B cell (primary cell): ENCODE measurements at regions not wholly inside any gene's neighbourhood (a gene's known extent, or its start where the extent isn't known, plus 50 kb on each side); places are given as distances from the start of the nearest gene placed in this dataset.

Source experiments
- ATAC-seq: fragments of 200-7000 bp; cut with Tn5 transposase; one replicate; pipeline ENCODE4 v1.10.0; 2021; ENCODE audit warnings: low read depth, mild to moderate bottlenecking, moderate number of reproducible peaks, moderate library complexity
- CTCF ChIA-PET: fragments of 350-600 bp; sonication (Branson Sonifier 250); formaldehyde crosslinking; loops from one replicate; lab custom pipeline; 2021; ENCODE audit warnings: antibody characterized with exemption, inconsistent platforms; lab: Charles Lee
- POLR2A ChIA-PET: fragments of 350-600 bp; sonication (Branson Sonifier 250); formaldehyde crosslinking; loops from one replicate; lab custom pipeline; 2021; ENCODE audit warnings: antibody characterized with exemption; lab: Charles Lee
- DNase-seq: peaks from one replicate; pipeline ENCODE4 v3.0.0; 2013
- H2AFZ ChIP-seq: 2 replicates; pipeline ENCODE4 v1.6.1; 2012; ENCODE audit warnings: mild to moderate bottlenecking, low read depth, low read length; ENCODE audit not compliant: insufficient read depth, poor library complexity, severe bottlenecking
- H3K27ac ChIP-seq, 2 donors: 1 replicate in 1 of 2; 2 replicates in 1 of 2; pipeline ENCODE4 v1.5.1; 2012 to 2013; ENCODE audit warnings: low read length in 2 of 2, mild to moderate bottlenecking in 2 of 2, moderate library complexity in 1 of 2
- H3K27me3 ChIP-seq, 4 experiments: fragments of 200-600 bp in 1 of 4; sonication (generic) in 1 of 4; replicated peaks in 1 of 4; 1 replicate in 2 of 4; 2 replicates in 2 of 4; pipeline versions ENCODE4 v1.6.1 to v1.7.0; 2013 to 2016; ENCODE audit warnings: low read length in 3 of 4, mild to moderate bottlenecking in 2 of 4, mixed read lengths in 1 of 4, moderate library complexity in 1 of 4; ENCODE audit not compliant: insufficient read depth in 4 of 4, control insufficient read depth in 3 of 4; ENCODE audit errors: control extremely low read depth in 1 of 4
- H3K36me3 ChIP-seq, 2 experiments: replicated peaks in 1 of 2; 1 replicate in 1 of 2; 2 replicates in 1 of 2; pipeline versions ENCODE4 v1.6.1 to v1.7.1; 2013; ENCODE audit warnings: low read length in 1 of 2; ENCODE audit not compliant: insufficient read depth in 2 of 2, control insufficient read depth in 1 of 2; ENCODE audit errors: control extremely low read depth in 1 of 2, extremely low read depth in 1 of 2
- H3K4me1 ChIP-seq, 2 donors: fragments of 200-600 bp in 1 of 2; sonication (generic) in 1 of 2; 1 replicate in 1 of 2; 2 replicates in 1 of 2; pipeline versions ENCODE4 v1.5.1 to v1.6.1; 2013 to 2017; ENCODE audit warnings: low read length in 2 of 2; ENCODE audit not compliant: control insufficient read depth in 2 of 2, insufficient read depth in 2 of 2
- H3K4me2 ChIP-seq: replicated peaks from 2 replicates; pipeline ENCODE3; 2012; ENCODE audit warnings: mild to moderate bottlenecking, low read depth, low read length; ENCODE audit not compliant: poor library complexity, severe bottlenecking
- H3K4me3 ChIP-seq, 5 experiments: fragments of 200-600 bp in 1 of 5; sonication (generic) in 1 of 5; 1 replicate in 3 of 5; 2 replicates in 2 of 5; pipeline versions ENCODE4 v1.5.1 to v1.7.0; 2011 to 2016; ENCODE audit warnings: low read length in 4 of 5, mild to moderate bottlenecking in 4 of 5, low read depth in 2 of 5, control low read depth in 1 of 5, moderate library complexity in 1 of 5; ENCODE audit not compliant: insufficient read depth in 1 of 5; ENCODE audit errors: control extremely low read depth in 1 of 5, extremely low read depth in 1 of 5
- H3K79me2 ChIP-seq: fragments of 200-600 bp; sonication (generic); one replicate; pipeline ENCODE4 v1.6.0; 2016; ENCODE audit warnings: low read length; ENCODE audit not compliant: control insufficient read depth, insufficient read depth
- H3K9ac ChIP-seq: fragments of 200-600 bp; sonication (generic); 2 replicates; pipeline ENCODE4 v1.6.1; 2017; ENCODE audit warnings: mild to moderate bottlenecking, low read length, moderate library complexity
- H3K9me3 ChIP-seq, 3 donors: one replicate each; pipeline versions ENCODE4 v1.6.1 to v1.7.1; 2013; ENCODE audit warnings: low read length in 2 of 3; ENCODE audit not compliant: control insufficient read depth in 2 of 3, insufficient read depth in 1 of 3; ENCODE audit errors: control extremely low read depth in 1 of 3
- H4K20me1 ChIP-seq: 2 replicates; pipeline ENCODE4 v1.6.0; 2012; ENCODE audit warnings: mild to moderate bottlenecking, low read length; ENCODE audit not compliant: insufficient read depth, control insufficient read depth, poor library complexity, severe bottlenecking
- H3K27ac Mint-ChIP-seq: one replicate; pipeline ENCODE4 v1.8.0; 2021; ENCODE audit warnings: mixed read lengths
- H3K27me3 Mint-ChIP-seq: one replicate; pipeline ENCODE4 v1.8.0; 2021; ENCODE audit warnings: mixed read lengths
- H3K4me1 Mint-ChIP-seq: one replicate; pipeline ENCODE4 v1.8.0; 2021; ENCODE audit warnings: mixed read lengths
- H3K4me3 Mint-ChIP-seq: one replicate; pipeline ENCODE4 v1.8.0; 2021; ENCODE audit warnings: mixed read lengths
- H3K9me3 Mint-ChIP-seq: one replicate; pipeline ENCODE4 v1.8.0; 2022; ENCODE audit warnings: mixed read lengths; ENCODE audit not compliant: insufficient read depth
- CTCF ChIP-seq: fragments of 200-600 bp; IDR thresholded peaks from one replicate; pipeline ENCODE4 v1.8.0; 2022; ENCODE audit warnings: antibody characterized with exemption, mild to moderate bottlenecking
- EZH2 ChIP-seq: IDR thresholded peaks from 2 replicates; pipeline ENCODE4 v1.6.1; 2012; ENCODE audit warnings: borderline replicate concordance, low read depth, mild to moderate bottlenecking, moderate library complexity, low read length; ENCODE audit not compliant: insufficient read depth, poor library complexity, severe bottlenecking
- WGBS: methylation state at CpG from one replicate; pipeline ENCODE4 v1.1.5; 2013; ENCODE audit warnings: missing lambda C conversion rate; ENCODE audit not compliant: insufficient coverage; 5-methylcytosine and 5-hydroxymethylcytosine counted together
- intact Hi-C: fragments of 100-400 bp; cut with micrococcal nuclease; formaldehyde crosslinking; loops from one replicate; pipeline ENCODE4 v1.10.0; 2022

GRCh38 chr6:8944548-8944947, 509.2 kb upstream of the SLC35B3 start:
- no peak overlapping the region for H3K9ac ChIP-seq
- no peak overlapping the region for H3K4me2 ChIP-seq
- Mint-ChIP-seq H3K4me3 (no peak overlapping the region), H3K27ac (no peak overlapping the region), H3K9me3 (peaks cover 2% of the 10 kb centered on the region), H3K4me1 (no peaks in the 10 kb centered on the region), H3K27me3 (no peaks in the 10 kb centered on the region)
- intact Hi-C loops = no loop called here
- 85% methylated on average over 2 of the region's 3 CpGs for WGBS
- no peaks in the 10 kb centered on the region for H3K27me3 ChIP-seq
- no peak for DNase-seq
- ChIA-PET CTCF (no interaction called here), POLR2A (no interaction called here)
- H4K20me1 ChIP-seq = no peaks in the 10 kb centered on the region
- H3K36me3 ChIP-seq = no peaks in the 10 kb centered on the region
- TF ChIP-seq EZH2 (no peak), CTCF (no peak)
- ATAC-seq = no peak
- no peak overlapping the region for H2AFZ ChIP-seq
- no peak overlapping the region for H3K27ac ChIP-seq
- H3K4me3 ChIP-seq = no peak overlapping the region
- H3K4me1 ChIP-seq = no peaks in the 10 kb centered on the region
- H3K79me2 ChIP-seq = no peaks in the 10 kb centered on the region
- H3K9me3 ChIP-seq = no peaks in the 10 kb centered on the region

GRCh38 chr6:8943073-8943472, 507.7 kb upstream of the SLC35B3 start:
- intact Hi-C loops = no loop called here
- Histone ChIP-seq H3K4me1 (no peaks in the 10 kb centered on the region), H3K9me3 (no peaks in the 10 kb centered on the region), H3K27me3 (no peaks in the 10 kb centered on the region), H4K20me1 (no peaks in the 10 kb centered on the region), H3K4me2 (no peak overlapping the region), H3K9ac (no peak overlapping the region), H2AFZ (no peak overlapping the region), H3K36me3 (no peaks in the 10 kb centered on the region), H3K79me2 (no peaks in the 10 kb centered on the region), H3K27ac (no peak overlapping the region), H3K4me3 (no peak overlapping the region)
- Mint-ChIP-seq H3K27me3 (no peaks in the 10 kb centered on the region), H3K4me3 (no peak overlapping the region), H3K4me1 (no peaks in the 10 kb centered on the region), H3K27ac (no peak overlapping the region), H3K9me3 (peaks cover 2% of the 10 kb centered on the region)
- no peak for TF ChIP-seq EZH2
- no peak for TF ChIP-seq CTCF
- no peak for DNase-seq
- ChIA-PET CTCF (no interaction called here), POLR2A (no interaction called here)
- 100% methylated on average over 3 of the region's 3 CpGs for WGBS
- no peak for ATAC-seq
